ENCODE measurements at regions not wholly inside any gene's neighbourhood (a gene's known extent, or its start where the extent isn't known, plus 50 kb on each side); places are given as distances from the start of the nearest gene placed in this dataset.

DNA sequence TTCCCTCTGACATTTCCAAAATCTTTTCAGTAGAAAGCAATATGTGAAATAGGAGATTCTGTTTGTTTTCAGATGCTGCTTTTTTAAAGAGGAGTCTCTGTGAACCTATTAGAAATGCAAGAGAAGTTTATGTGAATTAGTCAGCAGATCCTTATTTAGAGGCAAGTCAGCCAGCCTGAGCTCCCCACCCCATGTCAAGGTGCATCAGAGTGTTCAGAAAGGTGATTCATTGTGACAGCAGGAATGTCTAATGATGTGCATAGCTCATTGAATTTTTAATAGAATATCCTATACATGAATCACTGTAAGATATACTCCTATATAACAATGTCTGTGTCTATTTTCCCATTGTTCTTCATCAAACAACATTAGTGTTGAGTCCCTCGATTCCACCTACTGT, 1222.4 kb upstream of the USP15 start:
- no peak overlapping the region for H3K4me3 ChIP-seq (ENCODE audit: low read depth, low read length)
- TF ChIP-seq, protein P1, sequence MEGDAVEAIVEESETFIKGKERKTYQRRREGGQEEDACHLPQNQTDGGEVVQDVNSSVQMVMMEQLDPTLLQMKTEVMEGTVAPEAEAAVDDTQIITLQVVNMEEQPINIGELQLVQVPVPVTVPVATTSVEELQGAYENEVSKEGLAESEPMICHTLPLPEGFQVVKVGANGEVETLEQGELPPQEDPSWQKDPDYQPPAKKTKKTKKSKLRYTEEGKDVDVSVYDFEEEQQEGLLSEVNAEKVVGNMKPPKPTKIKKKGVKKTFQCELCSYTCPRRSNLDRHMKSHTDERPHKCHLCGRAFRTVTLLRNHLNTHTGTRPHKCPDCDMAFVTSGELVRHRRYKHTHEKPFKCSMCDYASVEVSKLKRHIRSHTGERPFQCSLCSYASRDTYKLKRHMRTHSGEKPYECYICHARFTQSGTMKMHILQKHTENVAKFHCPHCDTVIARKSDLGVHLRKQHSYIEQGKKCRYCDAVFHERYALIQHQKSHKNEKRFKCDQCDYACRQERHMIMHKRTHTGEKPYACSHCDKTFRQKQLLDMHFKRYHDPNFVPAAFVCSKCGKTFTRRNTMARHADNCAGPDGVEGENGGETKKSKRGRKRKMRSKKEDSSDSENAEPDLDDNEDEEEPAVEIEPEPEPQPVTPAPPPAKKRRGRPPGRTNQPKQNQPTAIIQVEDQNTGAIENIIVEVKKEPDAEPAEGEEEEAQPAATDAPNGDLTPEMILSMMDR (IDR thresholded peaks at IDR 0.05; ENCODE audit: borderline replicate concordance, insufficient read depth, low read depth, low read length), result no peak

DNA sequence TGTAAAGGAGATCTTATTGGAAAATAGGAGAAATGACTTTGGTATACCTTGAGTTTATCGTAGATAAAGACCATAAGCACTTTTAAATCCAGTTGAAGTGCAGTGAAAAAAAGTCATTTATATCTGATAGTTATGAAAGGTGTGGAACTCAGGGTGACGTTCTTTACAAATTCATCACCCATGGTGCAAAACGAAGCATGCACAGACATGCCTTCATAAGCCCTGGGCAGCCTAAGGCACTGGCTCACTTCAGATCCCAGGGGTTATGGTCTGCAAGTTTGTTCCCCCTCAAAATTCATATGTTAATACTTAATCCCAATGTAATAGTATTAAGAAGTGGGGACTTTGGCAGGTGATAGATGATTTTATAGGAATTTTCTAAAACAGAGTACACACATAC, 1216.4 kb upstream of the USP15 start:
- TF ChIP-seq, protein P1 (IDR thresholded peaks at IDR 0.05; ENCODE audit: borderline replicate concordance, insufficient read depth, low read depth, low read length), result no peak

DNA sequence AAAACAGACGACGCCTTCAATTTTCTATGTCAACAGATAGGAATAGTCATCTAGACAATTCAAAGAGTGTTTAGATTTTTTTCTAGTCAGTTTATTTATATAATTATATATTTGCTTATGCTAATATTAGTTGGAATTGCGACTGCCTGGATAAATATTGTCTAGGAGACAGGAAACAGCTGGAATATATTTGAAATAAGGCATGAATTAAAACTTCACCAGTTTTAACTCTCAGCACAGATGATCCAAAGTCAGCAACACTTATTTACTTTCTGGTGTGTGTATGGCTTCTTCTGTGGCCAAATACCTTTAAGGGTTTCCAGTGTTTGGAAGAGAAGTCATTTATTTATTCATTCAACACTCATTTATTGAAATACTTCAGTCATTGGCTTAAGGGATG, 1215.4 kb upstream of the USP15 start:
- no peak overlapping the region for H3K4me3 ChIP-seq (ENCODE audit: low read depth, low read length)
- TF ChIP-seq, protein P1 (IDR thresholded peaks at IDR 0.05; ENCODE audit: borderline replicate concordance, insufficient read depth, low read depth, low read length), result no peak

More for the DNA sequence above, 1216.4 kb upstream of the USP15 start:
- no peak overlapping the region for H3K4me3 ChIP-seq (ENCODE audit: low read depth, low read length)

DNA sequence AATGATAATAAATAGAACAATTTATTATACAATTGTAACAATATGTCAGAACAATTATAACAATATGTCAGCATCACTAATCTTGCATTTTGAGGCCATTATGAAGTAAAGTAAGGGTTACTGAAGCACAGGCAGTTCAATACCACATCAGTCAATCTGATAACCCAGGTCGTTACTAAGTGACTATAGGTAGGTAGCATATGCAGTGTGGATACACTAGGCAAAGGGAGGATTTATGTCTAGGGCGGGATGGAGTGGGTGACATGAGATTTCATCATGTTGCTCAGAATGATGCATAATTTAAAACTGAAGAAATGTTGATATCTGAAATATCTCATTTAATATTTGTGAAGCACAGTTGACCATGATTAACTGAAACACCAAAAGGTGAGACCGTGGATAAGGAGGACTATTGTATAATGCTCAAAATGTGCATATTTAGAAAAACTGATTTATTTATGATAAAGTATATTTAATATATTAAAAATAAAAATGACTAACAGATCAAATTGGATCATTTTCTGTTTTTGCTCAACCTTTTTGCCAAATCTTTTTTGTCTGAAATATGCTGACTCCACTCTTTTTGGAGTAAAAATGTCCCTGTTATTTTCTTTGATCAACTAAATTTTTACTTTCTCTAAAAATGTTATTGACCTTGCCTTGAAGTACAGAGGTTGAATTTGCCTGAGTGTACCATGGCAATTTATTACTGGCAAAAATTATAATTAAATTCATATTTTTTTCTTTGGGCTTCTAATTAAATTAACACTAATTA, 1189.4 kb upstream of the USP15 start:
- H3K4me3 ChIP-seq (ENCODE audit: low read depth, low read length), result no peak overlapping the region
- TF ChIP-seq, protein P1 (IDR thresholded peaks at IDR 0.05; ENCODE audit: borderline replicate concordance, insufficient read depth, low read depth, low read length), result no peak

DNA sequence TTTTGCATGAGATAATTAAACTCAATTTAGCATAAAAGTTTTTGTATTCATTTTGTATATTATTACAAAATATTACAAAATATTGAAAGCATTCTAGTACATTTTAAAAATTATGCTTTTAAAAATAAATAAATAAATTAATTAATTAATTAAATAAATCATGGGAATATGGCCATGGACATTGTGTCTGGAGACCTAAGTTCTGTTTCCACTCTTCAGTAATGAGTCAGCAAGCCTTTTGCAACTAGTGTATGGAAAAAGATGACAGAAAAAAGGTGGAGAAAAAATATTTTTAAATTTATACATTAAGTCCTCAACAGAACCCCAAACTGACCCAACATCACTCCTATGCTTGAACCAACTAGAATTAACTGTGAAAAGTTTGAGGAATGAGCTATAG, 1187.5 kb upstream of the USP15 start:
- no peak overlapping the region for H3K4me3 ChIP-seq (ENCODE audit: low read depth, low read length)

DNA sequence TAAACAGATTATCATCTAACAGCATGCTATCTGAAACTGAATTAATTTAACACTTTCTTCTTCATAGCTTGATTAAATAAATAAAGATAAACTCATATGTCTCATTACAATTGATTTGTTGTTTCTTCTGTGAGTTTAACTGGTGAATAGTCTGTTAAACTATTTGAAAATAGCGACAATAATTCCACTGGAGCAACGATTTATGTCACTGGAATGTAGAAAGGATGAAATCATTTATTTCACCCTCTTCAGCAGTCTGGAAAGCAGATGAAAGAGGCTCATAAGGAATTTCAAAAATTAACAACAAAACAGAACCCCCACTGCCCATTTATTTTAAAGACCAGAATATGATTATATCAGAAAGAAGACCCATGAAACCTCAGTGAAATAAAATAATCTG, 1165.1 kb upstream of the USP15 start:
- no peak overlapping the region for H3K4me3 ChIP-seq (ENCODE audit: low read depth, low read length)
- TF ChIP-seq, protein P1 (IDR thresholded peaks at IDR 0.05; ENCODE audit: borderline replicate concordance, insufficient read depth, low read depth, low read length), result no peak

More for the DNA sequence above, 1187.5 kb upstream of the USP15 start:
- TF ChIP-seq, protein P1 (IDR thresholded peaks at IDR 0.05; ENCODE audit: borderline replicate concordance, insufficient read depth, low read depth, low read length), result no peak

DNA sequence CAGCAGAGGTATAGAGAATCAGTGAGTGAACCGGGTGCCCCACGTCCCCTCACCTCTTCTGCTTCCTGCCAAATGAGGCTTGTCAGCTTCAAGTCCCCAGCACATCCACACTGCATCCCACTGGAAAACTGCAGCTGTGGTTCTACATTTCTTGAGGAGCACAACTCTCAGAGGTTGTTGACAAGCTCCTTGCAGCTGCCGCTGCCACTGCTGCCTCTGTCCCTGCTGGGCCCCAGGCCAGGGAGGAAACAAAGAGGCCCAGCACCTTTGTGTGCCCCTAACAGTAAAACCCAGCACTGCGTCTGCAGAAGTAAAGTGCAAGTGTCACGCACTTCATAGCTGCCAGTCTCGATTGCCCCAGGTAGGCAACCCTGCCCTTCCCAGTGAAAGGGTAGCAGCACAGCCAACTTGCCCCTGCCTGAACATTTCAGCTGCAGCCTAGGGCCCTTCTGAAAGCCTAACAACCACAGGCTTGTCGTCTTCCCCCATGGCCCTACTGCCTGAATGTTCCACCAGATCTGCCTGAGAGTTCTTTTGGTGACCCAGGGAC, 1162.1 kb upstream of the USP15 start:
- TF ChIP-seq, protein P1 (IDR thresholded peaks at IDR 0.05; ENCODE audit: borderline replicate concordance, insufficient read depth, low read depth, low read length), result no peak
- H3K4me3 ChIP-seq (ENCODE audit: low read depth, low read length), result no peak overlapping the region

All from GM12875 (cell line).